Mammary epithelial cell (primary cell): ENCODE measurements at regions not wholly inside any gene's neighbourhood (a gene's known extent, or its start where the extent isn't known, plus 50 kb on each side); places are given as distances from the start of the nearest gene placed in this dataset.

Experiments used
- EZH2 ChIP-seq: IDR thresholded peaks from 2 replicates; pipeline ENCODE4 v1.6.1; 2012; ENCODE audit warnings: low read length, inconsistent platforms, borderline replicate concordance
- TF ChIP-seq, protein P1 (sequence below), 2 donors: IDR thresholded peaks in 1 of 2; conservative IDR thresholded peaks in 1 of 2; 2 replicates each; pipeline ENCODE4 v1.5.1; 2011 to 2012; ENCODE audit warnings: inconsistent platforms in 2 of 2, low read length in 2 of 2, mild to moderate bottlenecking in 2 of 2, control low read depth in 1 of 2, low read depth in 1 of 2; ENCODE audit not compliant: insufficient read depth in 1 of 2; ENCODE audit errors: extremely low read depth in 1 of 2

DNA sequence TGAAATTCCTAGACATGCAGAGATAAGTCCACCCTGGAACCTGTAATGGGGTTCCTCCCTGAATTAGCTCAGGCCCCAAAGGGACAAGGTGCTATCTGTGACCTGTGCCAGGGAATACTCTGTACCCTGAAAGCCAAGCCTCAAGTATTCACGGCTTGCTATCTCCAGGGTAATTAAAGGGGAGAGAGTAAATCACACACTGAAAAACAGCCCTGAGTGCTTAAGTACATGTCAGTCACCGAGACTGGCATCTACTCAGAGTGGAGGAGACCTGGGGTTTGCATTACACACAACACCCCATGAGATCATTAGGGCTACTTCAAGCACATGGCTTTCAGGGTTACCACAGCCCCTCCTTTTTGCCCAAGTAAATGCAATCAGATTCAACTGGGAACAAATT lies 188.1 kb downstream of the CD83 start:
- TF ChIP-seq, protein P1, sequence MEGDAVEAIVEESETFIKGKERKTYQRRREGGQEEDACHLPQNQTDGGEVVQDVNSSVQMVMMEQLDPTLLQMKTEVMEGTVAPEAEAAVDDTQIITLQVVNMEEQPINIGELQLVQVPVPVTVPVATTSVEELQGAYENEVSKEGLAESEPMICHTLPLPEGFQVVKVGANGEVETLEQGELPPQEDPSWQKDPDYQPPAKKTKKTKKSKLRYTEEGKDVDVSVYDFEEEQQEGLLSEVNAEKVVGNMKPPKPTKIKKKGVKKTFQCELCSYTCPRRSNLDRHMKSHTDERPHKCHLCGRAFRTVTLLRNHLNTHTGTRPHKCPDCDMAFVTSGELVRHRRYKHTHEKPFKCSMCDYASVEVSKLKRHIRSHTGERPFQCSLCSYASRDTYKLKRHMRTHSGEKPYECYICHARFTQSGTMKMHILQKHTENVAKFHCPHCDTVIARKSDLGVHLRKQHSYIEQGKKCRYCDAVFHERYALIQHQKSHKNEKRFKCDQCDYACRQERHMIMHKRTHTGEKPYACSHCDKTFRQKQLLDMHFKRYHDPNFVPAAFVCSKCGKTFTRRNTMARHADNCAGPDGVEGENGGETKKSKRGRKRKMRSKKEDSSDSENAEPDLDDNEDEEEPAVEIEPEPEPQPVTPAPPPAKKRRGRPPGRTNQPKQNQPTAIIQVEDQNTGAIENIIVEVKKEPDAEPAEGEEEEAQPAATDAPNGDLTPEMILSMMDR (conservative IDR thresholded peaks at IDR 0.05 in 1 of 2, IDR thresholded peaks at IDR 0.05 in 1 of 2; ENCODE audit: extremely low read depth in 1 of 2, insufficient read depth in 1 of 2, low read depth in 1 of 2, low read length in 2 of 2), result no peak
- TF ChIP-seq EZH2, result no peak
